ENCODE measurements at regions not wholly inside any gene's neighbourhood (a gene's known extent, or its start where the extent isn't known, plus 50 kb on each side); places are given as distances from the start of the nearest gene placed in this dataset.
"Not testable (repeated sequence)": the region's sequence is repeated elsewhere in the genome, so short reads cannot be mapped to it uniquely, and the experiment has no call there.

- DNase-seq (ENCODE audit: low read depth) = no peak
- no peak for TF ChIP-seq CTCF (IDR thresholded peaks at IDR 0.05; ENCODE audit: insufficient read depth, low read length)
- no peak overlapping the region for H3K4me3 ChIP-seq (ENCODE audit: low read depth, low read length)
Measured at GRCh38 chr13:94811753-94812152, 99.4 kb upstream of the SOX21 start.

GRCh38 chr13:94800423-94800822 is 88.1 kb upstream of the SOX21 start:
- no peak for DNase-seq (ENCODE audit: low read depth)
- peak; percentile 2 for TF ChIP-seq CTCF (IDR thresholded peaks at IDR 0.05; ENCODE audit: insufficient read depth, low read length)

GRCh38 chr13:94799299-94799698 is 87.0 kb upstream of the SOX21 start:
- DNase-seq (ENCODE audit: low read depth) = no peak
- H3K4me3 ChIP-seq (ENCODE audit: low read depth, low read length) = no peak overlapping the region
- no peak for TF ChIP-seq CTCF (IDR thresholded peaks at IDR 0.05; ENCODE audit: insufficient read depth, low read length)

More at GRCh38 chr13:94800423-94800822, 88.1 kb upstream of the SOX21 start:
- no peak overlapping the region for H3K4me3 ChIP-seq (ENCODE audit: low read depth, low read length)

GRCh38 chr13:94798738-94799137 is 86.4 kb upstream of the SOX21 start:
- no peak overlapping the region for H3K4me3 ChIP-seq (ENCODE audit: low read depth, low read length)
- DNase-seq (ENCODE audit: low read depth) = no peak
- no peak for TF ChIP-seq CTCF (IDR thresholded peaks at IDR 0.05; ENCODE audit: insufficient read depth, low read length)

GRCh38 chr13:94795292-94795691 is 82.9 kb upstream of the SOX21 start:
- no peak overlapping the region for H3K4me3 ChIP-seq (ENCODE audit: low read depth, low read length)
- TF ChIP-seq CTCF (IDR thresholded peaks at IDR 0.05; ENCODE audit: insufficient read depth, low read length) = no peak
- no peak for DNase-seq (ENCODE audit: low read depth)

GRCh38 chr13:94786246-94786645 is 73.9 kb upstream of the SOX21 start:
- not testable (repeated sequence) for H3K4me3 ChIP-seq (ENCODE audit: low read depth, low read length); DNase-seq (ENCODE audit: low read depth)

GRCh38 chr13:94784066-94784465 is 71.7 kb upstream of the SOX21 start:
- DNase-seq (ENCODE audit: low read depth) = peak; percentile 49
- TF ChIP-seq CTCF (IDR thresholded peaks at IDR 0.05; ENCODE audit: insufficient read depth, low read length) = no peak
- no peak overlapping the region for H3K4me3 ChIP-seq (ENCODE audit: low read depth, low read length)
